HG03439 (cell line): ENCODE measurements at regions not wholly inside any gene's neighbourhood (a gene's known extent, or its start where the extent isn't known, plus 50 kb on each side); places are given as distances from the start of the nearest gene placed in this dataset.

Source experiments
- ATAC-seq: cut with Tn5 transposase; IDR thresholded peaks from one replicate; pipeline ENCODE4 v1.9.1; 2021; ENCODE audit warnings: mild to moderate bottlenecking, moderate library complexity; ENCODE audit not compliant: unreplicated experiment

GRCh38 chr13:103437651-103438050, 371.4 kb upstream of the SLC10A2 start:
- ATAC-seq = no peak

- no peak for ATAC-seq
These were observed 369.9 kb upstream of the SLC10A2 start for GRCh38 chr13:103436057-103436654.

GRCh38 chr13:103431856-103432255, 365.6 kb upstream of the SLC10A2 start:
- ATAC-seq = no peak

DNA sequence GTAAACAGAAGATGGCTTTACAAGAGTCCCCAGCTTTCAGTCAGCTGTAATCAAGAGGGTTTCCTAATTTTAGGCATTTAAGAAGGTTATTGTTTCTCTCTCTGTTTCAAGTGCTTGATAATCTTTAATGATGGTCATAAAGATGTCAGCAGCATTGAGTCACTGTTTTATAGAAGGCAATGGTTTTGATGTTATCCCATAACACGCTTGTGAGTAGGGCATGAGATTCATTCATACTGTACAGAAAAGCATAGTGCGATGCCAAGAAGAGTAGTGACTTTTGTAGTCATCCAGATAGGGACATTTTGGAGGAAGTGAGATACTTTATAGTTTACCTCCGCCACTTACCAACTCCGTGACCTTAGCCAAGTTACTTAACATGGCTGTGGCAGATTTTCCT, 364.2 kb upstream of the SLC10A2 start:
- no peak for ATAC-seq

- no peak for ATAC-seq
These were observed 343.8 kb upstream of the SLC10A2 start for GRCh38 chr13:103410002-103410401.

GRCh38 chr13:103406967-103407366, 340.8 kb upstream of the SLC10A2 start:
- ATAC-seq = no peak

DNA sequence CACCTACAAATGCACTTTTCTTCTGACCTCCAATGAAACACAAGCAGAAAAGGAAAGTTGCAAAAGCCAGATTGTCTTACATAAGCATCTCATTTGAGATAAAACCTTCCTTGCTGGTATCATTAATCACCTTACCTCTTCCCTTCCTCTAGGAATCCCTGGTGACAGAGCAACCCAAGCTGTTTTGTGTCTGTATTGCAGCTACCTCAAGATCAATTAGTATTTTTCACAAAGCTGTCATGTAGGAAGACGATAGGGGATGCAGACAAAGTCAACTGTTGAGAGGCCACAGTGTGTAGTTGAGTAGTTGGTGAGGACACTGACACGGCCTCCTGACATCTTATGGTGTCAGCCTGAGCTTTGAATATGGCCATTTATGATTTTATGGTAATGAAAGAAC, 339.1 kb upstream of the SLC10A2 start:
- no peak for ATAC-seq

- no peak for ATAC-seq
These were observed 337.6 kb upstream of the SLC10A2 start for GRCh38 chr13:103403814-103404213.

- ATAC-seq = no peak
These were observed 337.0 kb upstream of the SLC10A2 start for GRCh38 chr13:103403148-103403740.

- no peak for ATAC-seq
These were observed 328.9 kb upstream of the SLC10A2 start for GRCh38 chr13:103395139-103395538.

DNA sequence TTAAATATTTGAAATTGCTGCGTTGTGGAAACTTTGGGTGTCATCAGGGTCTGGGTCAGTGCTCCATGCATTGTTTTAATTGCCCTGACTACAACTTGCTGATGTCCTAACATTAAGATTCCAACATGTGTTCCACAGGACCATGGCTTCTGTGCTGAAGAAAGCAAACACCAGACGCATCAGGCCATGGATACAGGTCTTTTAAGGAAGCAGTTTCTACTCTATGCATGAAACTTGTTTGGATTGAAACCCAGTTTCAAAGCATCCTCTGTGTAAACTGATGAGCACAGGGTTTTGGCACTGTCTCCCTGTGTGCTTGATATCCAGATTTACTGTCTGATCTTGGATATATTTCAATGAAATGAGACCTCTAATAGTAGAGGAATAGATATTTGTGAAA, 328.4 kb upstream of the SLC10A2 start:
- ATAC-seq = no peak

DNA sequence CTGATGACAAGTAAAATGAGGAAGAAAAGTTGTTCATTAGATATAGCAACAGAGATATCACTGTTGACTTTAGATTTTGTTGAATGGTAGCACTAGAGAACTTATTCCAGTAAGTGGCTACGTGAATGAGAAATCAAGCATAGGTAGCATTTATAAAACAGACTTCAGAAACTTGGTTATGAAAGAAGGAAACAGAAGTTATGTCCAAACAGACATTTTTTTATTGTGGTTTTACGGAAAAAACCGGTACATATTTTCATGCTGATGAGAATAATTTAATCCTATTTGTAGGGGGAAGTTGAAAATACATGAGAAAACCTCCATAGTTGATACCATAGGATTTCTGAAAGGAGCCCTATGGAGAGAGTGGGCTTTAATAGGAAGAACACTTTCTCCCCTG, 325.7 kb upstream of the SLC10A2 start:
- ATAC-seq = no peak

GRCh38 chr13:103388839-103389238, 322.6 kb upstream of the SLC10A2 start:
- ATAC-seq = no peak

DNA sequence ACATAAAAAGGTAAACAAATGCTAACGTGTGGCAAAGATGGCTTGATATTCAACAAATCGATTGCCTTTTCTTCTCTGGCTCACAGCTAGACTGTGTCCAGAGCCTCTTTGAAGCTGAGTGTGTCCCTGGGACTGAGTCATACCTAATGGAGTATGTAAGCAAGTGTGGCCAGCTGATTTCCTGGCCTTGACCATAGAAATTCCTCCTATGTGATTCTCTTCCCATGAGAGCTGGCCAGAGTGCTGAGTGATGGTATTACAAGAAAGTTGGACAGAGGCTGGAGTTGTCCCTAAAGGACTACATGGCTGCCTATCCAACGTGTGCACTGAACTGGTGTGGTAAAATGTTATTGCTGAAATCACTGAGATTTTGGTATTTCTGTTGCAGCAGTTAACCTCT, 320.1 kb upstream of the SLC10A2 start:
- ATAC-seq = no peak

DNA sequence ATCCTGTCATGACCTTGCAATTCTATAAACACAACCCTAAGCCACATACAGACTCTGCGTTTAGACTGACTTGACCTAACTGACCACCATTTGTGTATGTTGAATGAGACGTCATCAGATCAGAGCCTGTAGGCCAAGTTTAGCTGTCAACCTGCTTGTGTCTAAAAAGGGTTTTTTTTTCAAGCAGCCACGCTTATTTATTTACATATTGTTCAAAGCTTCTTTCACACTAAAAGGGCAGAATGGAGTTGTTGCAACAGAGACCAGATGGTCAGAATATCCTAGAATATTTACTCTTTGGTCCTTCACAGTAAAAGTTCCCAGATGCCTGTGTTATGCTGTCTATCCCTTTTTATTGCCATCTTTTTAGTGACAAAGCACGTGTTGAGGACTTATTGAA, 307.7 kb upstream of the SLC10A2 start:
- ATAC-seq = no peak

- no peak for ATAC-seq
These were observed 305.1 kb upstream of the SLC10A2 start for GRCh38 chr13:103371271-103371670.

GRCh38 chr13:103370790-103371189, 304.6 kb upstream of the SLC10A2 start:
- ATAC-seq = no peak

- no peak for ATAC-seq
These were observed 292.2 kb upstream of the SLC10A2 start for GRCh38 chr13:103358255-103358932.

GRCh38 chr13:103356226-103356864, 290.1 kb upstream of the SLC10A2 start:
- ATAC-seq = no peak

GRCh38 chr13:103354171-103354570, 288.0 kb upstream of the SLC10A2 start:
- ATAC-seq = no peak

DNA sequence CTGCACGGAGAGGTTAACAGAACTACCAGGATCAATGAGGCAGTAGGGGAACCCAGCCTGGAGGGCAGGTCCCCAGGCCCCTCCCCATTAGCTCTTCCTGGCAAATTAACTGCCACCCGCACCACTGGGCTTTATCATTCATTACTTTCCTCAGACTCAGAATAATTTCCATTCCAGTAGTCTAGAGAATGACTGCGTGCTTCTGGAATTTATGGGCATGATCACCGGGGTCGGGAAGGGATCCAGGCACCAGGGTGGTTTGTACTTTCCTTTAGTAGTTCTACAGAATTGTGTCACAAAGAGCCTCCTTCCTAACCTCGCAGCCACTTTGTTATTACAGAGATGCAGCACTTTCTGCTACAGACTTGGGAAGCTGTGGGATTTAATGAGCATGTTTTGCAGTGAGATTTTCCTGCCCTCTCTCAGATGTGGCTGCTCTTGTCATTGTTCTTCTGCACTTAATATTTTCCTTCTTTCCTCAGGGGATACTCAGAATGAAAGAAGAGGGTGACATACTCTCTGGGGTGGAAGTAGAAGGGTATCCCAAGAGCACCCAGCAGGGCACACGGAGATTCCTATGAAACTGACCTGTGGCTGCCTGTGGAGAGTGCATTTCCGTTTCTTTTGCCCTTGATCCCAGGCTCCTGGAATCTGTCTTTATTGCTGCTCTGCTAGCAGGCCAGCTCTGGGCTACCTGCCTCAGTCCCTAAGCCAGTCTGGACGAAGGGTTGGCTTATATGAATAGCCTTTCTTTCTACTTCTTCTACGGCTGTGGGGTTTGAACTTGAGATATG, 285.0 kb upstream of the SLC10A2 start:
- no peak for ATAC-seq
